ENCODE measurements at regions not wholly inside any gene's neighbourhood (a gene's known extent, or its start where the extent isn't known, plus 50 kb on each side); places are given as distances from the start of the nearest gene placed in this dataset.

- 0 out of 2 replicates have a peak overlapping the region, but pooled peaks have one; percentile 6 for H3K4me3 ChIP-seq (ENCODE audit: low read depth, low read length)
- no peaks in the 10 kb centered on the region for H3K36me3 ChIP-seq (ENCODE audit: control insufficient read depth, insufficient read depth, low read length)
- ChIA-PET CTCF (interaction anchor here (1.1 to 2.8 kb wide), 5 partner anchors 10 to 525 kb away, joined by 3 to 7 read pairs (median 5); no protein-coding TSS in a partner anchor), POLR2A (no interaction called here)
- DNase-seq (ENCODE audit: low read depth) = peak; percentile 79
- no peak for TF ChIP-seq CTCF (IDR thresholded peaks at IDR 0.05; ENCODE audit: insufficient read depth, low read depth, low read length)
- peaks cover 5% of the 10 kb centered on the region for H3K27me3 ChIP-seq (ENCODE audit: control insufficient read depth, insufficient read depth, low read length)
Measured at GRCh38 chr1:221335161-221336101, 406.5 kb downstream of the DUSP10 start.

- no peaks in the 10 kb centered on the region for H3K36me3 ChIP-seq (ENCODE audit: control insufficient read depth, insufficient read depth, low read length)
- ChIA-PET CTCF (interaction anchor here (0.7 to 2.8 kb wide), 6 partner anchors 9 to 526 kb away, joined by 3 to 7 read pairs (median 5); no protein-coding TSS in a partner anchor), POLR2A (no interaction called here)
- no peak for DNase-seq (ENCODE audit: low read depth)
- H3K27me3 ChIP-seq (ENCODE audit: control insufficient read depth, insufficient read depth, low read length) = peaks cover 6% of the 10 kb centered on the region
- no peak for TF ChIP-seq CTCF (IDR thresholded peaks at IDR 0.05; ENCODE audit: insufficient read depth, low read depth, low read length)
- H3K4me3 ChIP-seq (ENCODE audit: low read depth, low read length) = 0 out of 2 replicates have a peak overlapping the region, but pooled peaks have one; percentile 6
Measured at GRCh38 chr1:221336126-221336525, 405.8 kb downstream of the DUSP10 start.

GRCh38 chr1:221337106-221337505, 404.8 kb downstream of the DUSP10 start:
- Histone ChIP-seq H3K27me3 (ENCODE audit: control insufficient read depth, insufficient read depth, low read length) (peaks cover 6% of the 10 kb centered on the region), H3K4me3 (ENCODE audit: low read depth, low read length) (no peak overlapping the region), H3K36me3 (ENCODE audit: control insufficient read depth, insufficient read depth, low read length) (no peaks in the 10 kb centered on the region)
- no peak for DNase-seq (ENCODE audit: low read depth)
- no peak for TF ChIP-seq CTCF (IDR thresholded peaks at IDR 0.05; ENCODE audit: insufficient read depth, low read depth, low read length)
- CTCF ChIA-PET = interaction anchor here (0.7 to 2.8 kb wide), 3 partner anchors 73 to 464 kb away, joined by 4 to 7 read pairs (median 5); no protein-coding TSS in a partner anchor
- POLR2A ChIA-PET = no interaction called here

GRCh38 chr1:221343136-221343535, 398.8 kb downstream of the DUSP10 start:
- H3K36me3 ChIP-seq (ENCODE audit: control insufficient read depth, insufficient read depth, low read length) = no peaks in the 10 kb centered on the region
- ChIA-PET CTCF (no interaction called here), POLR2A (no interaction called here)
- peaks cover 3% of the 10 kb centered on the region for H3K27me3 ChIP-seq (ENCODE audit: control insufficient read depth, insufficient read depth, low read length)
- DNase-seq (ENCODE audit: low read depth) = no peak
- H3K4me3 ChIP-seq (ENCODE audit: low read depth, low read length) = no peak overlapping the region
- no peak for TF ChIP-seq CTCF (IDR thresholded peaks at IDR 0.05; ENCODE audit: insufficient read depth, low read depth, low read length)

- ChIA-PET POLR2A (no interaction called here), CTCF (no interaction called here)
- no peak for TF ChIP-seq CTCF (IDR thresholded peaks at IDR 0.05; ENCODE audit: insufficient read depth, low read depth, low read length)
- H3K27me3 ChIP-seq (ENCODE audit: control insufficient read depth, insufficient read depth, low read length) = peaks cover 3% of the 10 kb centered on the region
- no peak for DNase-seq (ENCODE audit: low read depth)
- no peak overlapping the region for H3K4me3 ChIP-seq (ENCODE audit: low read depth, low read length)
- H3K36me3 ChIP-seq (ENCODE audit: control insufficient read depth, insufficient read depth, low read length) = no peaks in the 10 kb centered on the region
Measured at GRCh38 chr1:221343607-221344006, 398.3 kb downstream of the DUSP10 start.

All from BJ (cell line).